GDM1 (cell line): ENCODE measurements at regions not wholly inside any gene's neighbourhood (a gene's known extent, or its start where the extent isn't known, plus 50 kb on each side); places are given as distances from the start of the nearest gene placed in this dataset.
"Not testable (repeated sequence)": the region's sequence is repeated elsewhere in the genome, so short reads cannot be mapped to it uniquely, and the experiment has no call there.

ENCODE experiments used
- DNase-seq: peaks from one replicate; lab custom pipeline; 2025; lab: John Stamatoyannopoulos, UW

GRCh38 chr9:88280816-88281382 lies 107.3 kb upstream of the SPIN1 start:
- peak; percentile 64 for DNase-seq

- DNase-seq: no peak
Measured at GRCh38 chr9:88278036-88278435, 110.2 kb upstream of the SPIN1 start.

DNA sequence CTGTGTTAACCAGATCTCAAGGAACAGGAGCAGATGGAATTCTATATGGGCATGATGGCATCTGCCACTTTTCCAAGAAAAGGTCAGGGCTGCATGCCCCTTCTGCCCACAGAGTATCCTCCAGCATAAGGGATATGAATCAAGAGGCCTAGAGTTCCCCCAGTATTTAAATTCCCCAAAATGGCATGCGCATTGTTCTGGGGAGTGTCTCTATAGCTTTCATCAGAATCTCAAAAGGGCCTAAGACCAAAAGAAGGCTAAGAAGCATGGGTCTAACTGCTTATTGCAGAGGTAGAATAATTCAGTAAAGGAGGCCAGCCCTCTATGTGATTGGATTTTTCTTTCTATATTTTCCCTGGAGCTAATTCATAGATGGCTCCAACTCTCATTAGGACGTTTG lies 114.2 kb upstream of the SPIN1 start:
- DNase-seq: no peak

GRCh38 chr9:88272986-88273385 lies 115.3 kb upstream of the SPIN1 start:
- DNase-seq: no peak

GRCh38 chr9:88270413-88270812 lies 117.8 kb upstream of the SPIN1 start:
- DNase-seq: no peak

GRCh38 chr9:88268886-88269285 lies 119.4 kb upstream of the SPIN1 start:
- no peak for DNase-seq

DNA sequence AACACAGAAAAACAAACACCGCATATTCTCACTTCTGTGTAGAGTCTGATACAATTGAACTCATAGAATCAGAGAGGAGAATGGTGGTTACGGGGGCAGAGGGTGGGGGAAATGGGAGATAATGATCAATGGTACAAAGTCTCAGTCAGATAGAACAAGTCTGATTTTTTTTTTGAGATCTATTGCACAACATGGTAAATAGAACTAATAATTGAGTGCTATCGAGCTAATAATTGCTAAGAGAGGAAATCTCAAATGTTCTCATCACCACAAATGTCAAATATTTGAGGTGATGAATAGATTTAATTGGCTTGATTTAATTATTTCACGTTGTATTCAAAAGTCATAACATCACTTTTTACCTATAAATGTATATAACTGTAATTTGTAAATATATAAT lies 121.0 kb upstream of the SPIN1 start:
- DNase-seq: no peak

DNA sequence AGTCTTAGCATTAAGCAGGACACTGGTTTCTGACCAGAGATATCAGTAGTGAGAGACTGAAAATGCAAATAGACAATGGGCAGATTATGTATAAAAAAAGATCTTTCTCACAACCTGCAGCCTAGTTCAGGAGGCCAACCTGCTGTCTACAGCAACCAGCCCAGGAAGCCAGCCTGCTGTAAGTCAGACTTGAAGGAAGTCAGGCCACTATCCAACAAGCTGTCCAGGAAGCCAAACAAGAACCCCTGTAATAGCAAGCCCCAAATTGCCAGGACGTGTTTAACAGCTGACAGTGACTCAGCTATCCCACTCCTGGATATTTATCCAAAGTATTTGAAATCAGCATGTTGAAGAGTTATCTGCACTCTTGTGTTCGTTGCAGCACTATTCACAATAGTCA lies 121.8 kb upstream of the SPIN1 start:
- DNase-seq: no peak

DNA sequence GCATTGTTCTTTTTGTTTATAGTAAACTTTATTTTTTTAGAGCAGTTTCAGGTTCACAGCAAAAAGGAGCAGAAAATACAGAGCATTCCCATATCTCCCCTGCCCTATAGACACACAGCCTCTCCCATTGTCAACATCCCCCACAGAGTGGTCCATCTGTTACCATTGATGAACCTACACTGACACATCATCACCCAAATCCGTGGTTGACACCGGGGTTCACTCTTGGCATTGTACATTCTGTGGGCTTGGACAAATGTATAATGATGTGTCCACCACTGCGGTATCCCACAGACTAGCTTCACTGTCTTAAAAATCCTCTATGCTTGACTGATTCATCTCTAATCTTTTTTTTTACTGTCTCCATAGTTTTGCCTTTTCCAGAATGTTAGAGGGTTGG lies 120.7 kb upstream of the SPATA31C2 start:
- no peak for DNase-seq

DNA sequence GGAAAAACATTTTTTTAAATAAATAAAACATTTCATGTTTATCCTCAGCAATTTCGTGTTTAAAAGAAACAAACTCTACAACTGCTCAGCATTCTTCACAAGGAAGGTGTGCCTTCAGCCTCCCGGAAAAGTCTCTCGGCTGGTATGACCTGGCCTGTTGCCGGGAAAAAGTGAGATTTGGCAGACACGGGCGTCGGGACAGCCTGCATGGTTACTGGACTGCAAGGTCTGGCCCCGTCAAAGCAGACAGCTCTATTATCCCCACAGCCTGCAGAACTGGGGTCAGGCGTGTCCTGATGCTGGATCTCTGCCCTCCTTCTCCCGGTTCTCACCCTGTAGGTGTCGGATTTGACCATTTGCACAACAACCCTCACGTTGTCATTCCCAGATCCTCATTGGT lies 120.3 kb upstream of the SPATA31C2 start:
- DNase-seq: no peak

DNA sequence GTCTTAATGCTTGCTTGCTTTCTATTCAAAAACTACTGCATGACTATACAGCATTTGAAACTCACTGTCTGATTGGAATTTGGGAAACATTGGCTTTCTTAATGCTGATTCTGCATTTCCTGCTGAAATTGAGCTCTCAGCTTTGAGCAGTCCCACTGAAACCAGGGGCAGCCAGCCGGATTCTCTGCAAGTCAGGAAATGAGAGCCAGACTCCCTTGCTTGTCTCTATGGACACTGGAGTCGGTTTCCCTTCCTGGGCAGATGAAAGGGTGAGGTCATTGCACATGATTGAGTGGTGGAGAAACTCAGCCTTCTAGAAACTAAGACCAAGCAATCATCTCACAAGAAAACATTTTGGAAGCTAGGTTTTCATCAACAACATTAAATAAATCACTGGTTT lies 119.7 kb upstream of the SPATA31C2 start:
- DNase-seq: no peak

GRCh38 chr9:88256216-88256615 lies 117.9 kb upstream of the SPATA31C2 start:
- DNase-seq: no peak

DNA sequence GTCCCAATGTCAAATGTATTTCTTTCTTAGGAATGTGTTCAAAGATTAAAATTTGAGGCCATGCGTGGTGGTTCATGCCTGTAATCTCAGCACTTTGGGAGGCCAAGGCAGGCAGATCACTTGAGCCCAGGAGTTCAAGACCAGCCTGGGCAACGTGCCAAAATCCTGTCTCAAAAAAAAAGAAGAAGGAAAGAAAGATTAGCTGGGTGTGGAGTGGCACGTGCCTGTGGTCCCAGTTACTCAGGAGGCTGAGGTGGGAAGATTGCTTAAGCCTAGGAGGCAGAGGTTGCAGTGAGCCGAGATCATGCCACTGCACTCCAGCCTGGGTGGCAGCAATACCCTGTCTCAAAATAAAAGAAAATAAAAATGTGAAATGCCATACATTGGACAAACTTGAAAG lies 117.5 kb upstream of the SPATA31C2 start:
- DNase-seq: not testable (repeated sequence)

DNA sequence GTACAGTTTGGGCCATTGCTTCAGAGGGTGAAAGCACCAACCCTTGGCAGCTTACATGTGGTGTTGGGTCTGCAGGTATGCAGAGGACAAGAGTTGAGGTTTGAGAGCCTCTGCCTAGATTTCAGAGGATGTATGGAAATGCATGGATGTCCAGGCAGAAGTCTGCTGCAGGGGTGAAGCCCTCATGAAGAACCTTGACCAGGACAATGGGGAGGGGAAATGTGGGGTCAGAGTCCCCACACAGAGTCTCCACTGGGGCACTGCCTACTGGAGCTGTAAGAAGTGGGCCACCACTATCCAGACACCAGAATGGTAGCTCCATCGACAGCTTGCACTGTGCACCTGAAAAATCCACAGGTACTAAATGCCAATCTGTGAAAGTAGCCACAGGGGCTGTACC lies 113.6 kb upstream of the SPATA31C2 start:
- no peak for DNase-seq

GRCh38 chr9:88243736-88244135 lies 105.5 kb upstream of the SPATA31C2 start:
- DNase-seq: no peak

DNA sequence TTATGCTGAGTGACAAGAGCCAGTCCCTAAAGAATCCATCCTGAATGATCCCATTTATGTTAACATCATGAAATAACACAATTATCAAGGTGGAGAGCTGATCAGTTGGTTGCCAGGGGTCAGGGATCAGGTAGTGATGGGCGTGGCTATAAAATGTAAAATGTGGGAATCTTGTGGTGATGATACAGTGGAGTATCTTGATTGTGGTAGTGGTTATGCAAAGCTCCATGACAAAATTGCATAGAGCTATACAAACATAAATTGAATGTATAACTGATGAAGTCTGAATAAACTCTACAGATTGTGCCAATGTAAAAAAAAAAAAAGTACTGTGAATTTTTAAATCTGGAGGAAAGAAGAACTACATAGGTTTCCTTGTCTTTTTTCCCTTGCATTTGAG lies 104.6 kb upstream of the SPATA31C2 start:
- no peak for DNase-seq

DNA sequence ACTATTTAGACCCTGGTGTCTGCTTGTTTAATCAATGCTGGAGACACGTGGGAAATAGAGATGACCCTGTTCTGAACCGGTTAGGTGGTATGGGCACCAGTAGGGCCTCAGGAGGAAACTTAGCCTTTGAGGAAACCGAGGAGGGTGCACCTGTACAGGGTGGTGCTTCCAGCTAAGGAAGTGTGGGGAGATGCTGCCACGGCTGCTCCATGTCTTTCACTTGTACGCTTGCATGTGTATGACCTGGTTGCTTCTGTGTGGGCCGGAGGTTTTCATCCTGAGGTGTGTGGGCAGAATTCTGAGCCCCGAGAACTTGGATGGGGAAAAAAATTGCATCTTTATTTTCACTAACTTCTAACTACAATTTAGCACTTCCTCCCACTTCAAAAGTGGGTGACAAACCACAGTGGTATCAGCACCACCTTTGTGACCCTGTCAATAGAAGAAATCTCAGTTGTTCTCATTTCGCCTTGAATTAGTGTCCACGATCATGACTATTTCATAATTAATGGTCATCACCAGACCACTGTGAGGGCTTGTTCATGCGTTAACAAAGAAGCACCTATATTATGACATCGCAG lies 99.8 kb upstream of the SPATA31C2 start:
- DNase-seq: no peak

DNA sequence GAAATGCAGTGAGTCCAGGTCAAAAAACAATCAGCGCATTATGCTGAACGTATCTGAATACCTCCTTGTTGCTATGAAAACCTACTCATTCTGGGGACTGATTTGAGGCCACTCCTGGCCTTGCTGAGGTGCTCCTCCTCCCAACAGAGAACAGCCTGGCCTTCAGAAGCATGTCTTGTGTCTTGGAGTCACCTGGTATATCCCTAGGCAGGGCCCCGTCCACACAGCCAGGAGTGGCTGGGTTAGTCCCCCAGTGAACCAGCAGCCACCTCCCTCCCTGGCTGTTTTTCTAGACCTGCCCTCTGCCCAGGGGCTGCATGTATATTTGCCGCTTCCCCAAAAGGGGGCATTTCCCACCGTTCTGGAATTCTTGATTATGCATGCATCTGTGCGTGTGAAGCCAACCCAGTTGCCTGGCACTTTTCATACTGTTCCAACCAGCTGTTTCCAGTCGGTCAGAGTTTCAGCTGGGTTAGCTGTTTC lies 99.2 kb upstream of the SPATA31C2 start:
- no peak for DNase-seq

DNA sequence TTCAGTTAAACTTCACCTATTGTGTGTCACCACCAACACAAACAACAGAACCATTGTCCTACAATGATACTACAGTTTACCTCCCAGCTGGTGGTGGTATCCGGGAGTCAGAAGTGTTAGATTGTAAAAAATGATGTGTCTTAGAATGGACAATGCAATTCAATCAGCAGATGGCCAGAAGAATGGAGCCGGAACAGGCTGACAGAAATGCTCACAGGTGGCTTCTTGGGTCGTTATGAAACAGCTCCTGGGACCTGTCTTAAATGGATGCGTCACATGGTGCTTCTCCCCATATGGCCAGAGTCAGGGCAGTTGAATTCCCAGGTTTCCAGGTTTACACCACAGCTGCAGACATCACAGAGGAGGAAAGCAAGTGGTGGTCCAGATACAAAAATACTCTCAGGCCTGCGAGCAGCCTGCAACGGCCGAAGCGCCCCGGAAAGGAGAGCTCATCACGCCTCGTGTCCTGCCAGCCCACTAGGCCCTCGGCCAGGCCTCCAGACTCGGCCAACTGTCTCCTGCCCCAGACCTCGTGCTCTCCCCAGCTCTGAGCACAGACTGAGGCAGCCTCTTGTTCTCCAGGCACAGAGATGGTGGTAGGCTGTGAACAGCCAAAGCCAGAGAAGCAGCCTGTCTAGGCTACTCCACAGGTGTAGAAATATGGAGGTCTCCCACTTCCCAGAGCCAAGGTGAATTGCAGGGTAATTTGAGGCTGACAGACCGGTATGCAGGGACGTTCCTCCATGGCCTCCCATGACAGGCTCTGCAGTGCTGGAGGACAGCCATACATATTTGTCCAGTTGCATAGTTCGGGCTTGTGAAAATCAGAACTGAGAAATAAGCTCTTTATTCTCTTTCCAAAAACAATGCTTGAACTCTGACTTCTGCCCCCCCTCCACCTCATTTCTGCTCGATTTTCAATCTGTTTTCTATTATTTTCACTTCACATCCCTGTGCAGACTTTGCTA lies 98.5 kb upstream of the SPATA31C2 start:
- no peak for DNase-seq

GRCh38 chr9:88235615-88236014 lies 97.3 kb upstream of the SPATA31C2 start:
- DNase-seq: no peak

DNA sequence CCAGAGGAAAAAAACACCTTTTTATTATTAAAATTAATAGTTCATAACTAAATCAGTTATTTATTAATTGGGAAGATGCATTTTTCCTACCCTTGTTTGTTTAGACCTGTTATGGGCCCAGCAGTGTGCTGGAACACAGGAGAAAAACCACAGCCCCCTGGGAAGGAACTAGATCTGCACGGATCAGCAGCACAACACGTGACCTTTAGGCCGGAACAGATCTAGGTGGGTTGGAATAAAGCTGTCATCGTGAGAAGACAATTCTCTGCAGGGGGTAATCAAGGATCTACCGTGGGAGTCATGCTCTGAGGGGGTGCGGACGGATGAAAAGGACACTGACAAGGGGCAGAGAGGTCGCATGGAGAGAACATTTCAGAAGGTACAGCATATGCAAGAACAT lies 95.8 kb upstream of the SPATA31C2 start:
- no peak for DNase-seq

GRCh38 chr9:88233091-88233490 lies 94.8 kb upstream of the SPATA31C2 start:
- DNase-seq: no peak

- no peak for DNase-seq
Measured at GRCh38 chr9:88230612-88231011, 92.3 kb upstream of the SPATA31C2 start.
